SK-N-SH treated with all-trans-retinoic acid at 6 μM for 48 hours (cell line): ENCODE measurements at regions not wholly inside any gene's neighbourhood (a gene's known extent, or its start where the extent isn't known, plus 50 kb on each side); places are given as distances from the start of the nearest gene placed in this dataset.

ENCODE experiments used
- ATAC-seq: fragments of 200-7000 bp; cut with Tn5 transposase; 3 replicates; pipeline ENCODE4 v1.9.1; 2020; ENCODE audit warnings: mild to moderate bottlenecking, moderate library complexity
- ARNTL ChIP-seq: fragments of 450-650 bp; formaldehyde crosslinking; IDR thresholded peaks from 2 replicates; pipeline ENCODE4 v1.5.0; 2020; ENCODE audit warnings: low read depth, mild to moderate bottlenecking, moderate library complexity, borderline replicate concordance
- BACH2 ChIP-seq: fragments of 250-450 bp; sonication (Bioruptor Pico); IDR thresholded peaks from 2 replicates; pipeline ENCODE4 v1.9.0; 2021; ENCODE audit warnings: mild to moderate bottlenecking, borderline replicate concordance
- CSDC2 ChIP-seq: fragments of 250-450 bp; sonication (Bioruptor Pico); IDR thresholded peaks from 2 replicates; pipeline ENCODE4 v1.5.0; 2020; ENCODE audit warnings: mild to moderate bottlenecking, moderate library complexity
- ESRRG ChIP-seq: fragments of 250-450 bp; sonication (Bioruptor Pico); IDR thresholded peaks from 2 replicates; pipeline ENCODE4 v1.6.1; 2021; ENCODE audit warnings: mild to moderate bottlenecking
- PPARA ChIP-seq: fragments of 250-450 bp; sonication (Bioruptor Pico); IDR thresholded peaks from 2 replicates; pipeline ENCODE4 v1.5.0; 2020; ENCODE audit warnings: mild to moderate bottlenecking, borderline replicate concordance
- RARB ChIP-seq: fragments of 250-450 bp; sonication (Bioruptor Pico); IDR thresholded peaks from 2 replicates; pipeline ENCODE4 v1.8.0; 2021; ENCODE audit warnings: mild to moderate bottlenecking, moderate library complexity
- SNAI2 ChIP-seq: fragments of 250-450 bp; sonication (Bioruptor Pico); IDR thresholded peaks from 2 replicates; pipeline ENCODE4 v1.5.0; 2020; ENCODE audit warnings: mild to moderate bottlenecking, moderate library complexity
- TCF4 ChIP-seq: fragments of 250-450 bp; sonication (Bioruptor Pico); IDR thresholded peaks from 2 replicates; pipeline ENCODE4 v1.8.0; 2021; ENCODE audit warnings: mild to moderate bottlenecking, moderate library complexity, borderline replicate concordance
- TOX ChIP-seq: fragments of 250-450 bp; sonication (Bioruptor Pico); IDR thresholded peaks from 2 replicates; pipeline ENCODE4 v1.8.0; 2021; ENCODE audit warnings: mild to moderate bottlenecking, moderate library complexity, borderline replicate concordance
- ZC3H10 ChIP-seq: fragments of 250-450 bp; sonication (Bioruptor Pico); IDR thresholded peaks from 2 replicates; pipeline ENCODE4 v1.5.1; 2021; ENCODE audit warnings: mild to moderate bottlenecking, moderate library complexity
- ZFP3 ChIP-seq: fragments of 250-450 bp; sonication (Bioruptor Pico); IDR thresholded peaks from 2 replicates; pipeline ENCODE4 v1.5.0; 2020; ENCODE audit warnings: mild to moderate bottlenecking, moderate library complexity
- ZFP30 ChIP-seq: fragments of 450-650 bp; formaldehyde crosslinking; IDR thresholded peaks from 2 replicates; pipeline ENCODE4 v1.5.0; 2022; ENCODE audit warnings: mild to moderate bottlenecking, moderate library complexity
- ZNF565 ChIP-seq: fragments of 450-650 bp; formaldehyde crosslinking; conservative IDR thresholded peaks from 2 replicates; pipeline ENCODE4 v1.5.0; 2020; ENCODE audit warnings: low read depth, mild to moderate bottlenecking, moderate library complexity
- ZNF70 ChIP-seq: fragments of 450-650 bp; formaldehyde crosslinking; IDR thresholded peaks from 2 replicates; pipeline ENCODE4 v1.5.0; 2020; ENCODE audit warnings: mild to moderate bottlenecking, moderate library complexity
- ZNF8 ChIP-seq: fragments of 450-650 bp; formaldehyde crosslinking; IDR thresholded peaks from 2 replicates; pipeline ENCODE4 v1.5.0; 2020; ENCODE audit warnings: mild to moderate bottlenecking, moderate library complexity
- TF ChIP-seq, protein P1 (sequence below): fragments of 250-450 bp; sonication (Bioruptor Pico); IDR thresholded peaks from 2 replicates; pipeline ENCODE4 v1.8.0; 2021; ENCODE audit warnings: low read depth, mild to moderate bottlenecking, moderate library complexity, borderline replicate concordance
- TF ChIP-seq, protein P2 (sequence below): fragments of 250-450 bp; sonication (Bioruptor Pico); IDR thresholded peaks from 2 replicates; pipeline ENCODE4 v1.5.1; 2020; ENCODE audit warnings: low read depth, mild to moderate bottlenecking, moderate library complexity
- TF ChIP-seq, protein P3 (sequence below): fragments of 250-450 bp; sonication (Bioruptor Pico); IDR thresholded peaks from 2 replicates; pipeline ENCODE4 v1.5.1; 2021; ENCODE audit warnings: mild to moderate bottlenecking, moderate library complexity
- TF ChIP-seq, protein P4 (sequence below): fragments of 250-450 bp; sonication (Bioruptor Pico); IDR thresholded peaks from 2 replicates; pipeline ENCODE4 v1.8.0; 2020; ENCODE audit warnings: mild to moderate bottlenecking, moderate library complexity, borderline replicate concordance

DNA sequence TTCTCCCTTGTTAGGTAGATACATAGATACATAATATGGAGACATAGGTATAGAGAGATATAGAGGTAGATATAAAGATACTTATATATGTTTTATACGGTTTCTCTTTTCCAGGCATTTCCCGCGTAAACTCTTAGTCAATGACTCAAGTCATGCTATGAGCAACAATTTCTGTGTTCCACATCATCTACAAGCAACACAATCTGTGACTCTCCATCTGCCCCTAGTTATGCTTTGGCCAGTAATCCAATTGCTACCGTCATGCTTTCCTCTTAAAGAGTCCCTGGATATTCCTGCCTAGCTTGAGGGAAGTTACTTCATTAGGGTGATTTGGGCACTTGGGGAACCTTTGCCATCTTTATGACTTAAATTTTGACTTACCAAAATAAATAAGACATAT lies 129.0 kb upstream of the ADAMTS16 start:
- TF ChIP-seq, protein P1, sequence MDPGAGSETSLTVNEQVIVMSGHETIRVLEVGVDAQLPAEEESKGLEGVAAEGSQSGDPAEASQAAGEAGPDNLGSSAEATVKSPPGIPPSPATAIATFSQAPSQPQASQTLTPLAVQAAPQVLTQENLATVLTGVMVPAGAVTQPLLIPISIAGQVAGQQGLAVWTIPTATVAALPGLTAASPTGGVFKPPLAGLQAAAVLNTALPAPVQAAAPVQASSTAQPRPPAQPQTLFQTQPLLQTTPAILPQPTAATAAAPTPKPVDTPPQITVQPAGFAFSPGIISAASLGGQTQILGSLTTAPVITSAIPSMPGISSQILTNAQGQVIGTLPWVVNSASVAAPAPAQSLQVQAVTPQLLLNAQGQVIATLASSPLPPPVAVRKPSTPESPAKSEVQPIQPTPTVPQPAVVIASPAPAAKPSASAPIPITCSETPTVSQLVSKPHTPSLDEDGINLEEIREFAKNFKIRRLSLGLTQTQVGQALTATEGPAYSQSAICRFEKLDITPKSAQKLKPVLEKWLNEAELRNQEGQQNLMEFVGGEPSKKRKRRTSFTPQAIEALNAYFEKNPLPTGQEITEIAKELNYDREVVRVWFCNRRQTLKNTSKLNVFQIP (CRISPR knock-in tag) = no peak
- TF ChIP-seq, protein P2, sequence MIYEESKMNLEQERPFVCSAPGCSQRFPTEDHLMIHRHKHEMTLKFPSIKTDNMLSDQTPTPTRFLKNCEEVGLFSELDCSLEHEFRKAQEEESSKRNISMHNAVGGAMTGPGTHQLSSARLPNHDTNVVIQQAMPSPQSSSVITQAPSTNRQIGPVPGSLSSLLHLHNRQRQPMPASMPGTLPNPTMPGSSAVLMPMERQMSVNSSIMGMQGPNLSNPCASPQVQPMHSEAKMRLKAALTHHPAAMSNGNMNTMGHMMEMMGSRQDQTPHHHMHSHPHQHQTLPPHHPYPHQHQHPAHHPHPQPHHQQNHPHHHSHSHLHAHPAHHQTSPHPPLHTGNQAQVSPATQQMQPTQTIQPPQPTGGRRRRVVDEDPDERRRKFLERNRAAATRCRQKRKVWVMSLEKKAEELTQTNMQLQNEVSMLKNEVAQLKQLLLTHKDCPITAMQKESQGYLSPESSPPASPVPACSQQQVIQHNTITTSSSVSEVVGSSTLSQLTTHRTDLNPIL (CRISPR knock-in tag) = no peak
- TF ChIP-seq PPARA (CRISPR knock-in tag) (no peak), ARNTL (CRISPR knock-in tag) (no peak), ZFP30 (CRISPR knock-in tag) (no peak), CSDC2 (CRISPR knock-in tag) (no peak), ZNF565 (no peak), SNAI2 (CRISPR knock-in tag) (no peak), ZC3H10 (CRISPR knock-in tag) (no peak), TOX (no peak), BACH2 (no peak), TCF4 (no peak), ZFP3 (CRISPR knock-in tag) (no peak), ZNF8 (CRISPR knock-in tag) (no peak), ZNF70 (CRISPR knock-in tag) (no peak), RARB (CRISPR knock-in tag) (no peak), ESRRG (CRISPR knock-in tag) (no peak)
- TF ChIP-seq, protein P3, sequence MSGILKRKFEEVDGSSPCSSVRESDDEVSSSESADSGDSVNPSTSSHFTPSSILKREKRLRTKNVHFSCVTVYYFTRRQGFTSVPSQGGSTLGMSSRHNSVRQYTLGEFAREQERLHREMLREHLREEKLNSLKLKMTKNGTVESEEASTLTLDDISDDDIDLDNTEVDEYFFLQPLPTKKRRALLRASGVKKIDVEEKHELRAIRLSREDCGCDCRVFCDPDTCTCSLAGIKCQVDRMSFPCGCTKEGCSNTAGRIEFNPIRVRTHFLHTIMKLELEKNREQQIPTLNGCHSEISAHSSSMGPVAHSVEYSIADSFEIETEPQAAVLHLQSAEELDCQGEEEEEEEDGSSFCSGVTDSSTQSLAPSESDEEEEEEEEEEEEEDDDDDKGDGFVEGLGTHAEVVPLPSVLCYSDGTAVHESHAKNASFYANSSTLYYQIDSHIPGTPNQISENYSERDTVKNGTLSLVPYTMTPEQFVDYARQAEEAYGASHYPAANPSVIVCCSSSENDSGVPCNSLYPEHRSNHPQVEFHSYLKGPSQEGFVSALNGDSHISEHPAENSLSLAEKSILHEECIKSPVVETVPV (CRISPR knock-in tag) = no peak
- TF ChIP-seq, protein P4, sequence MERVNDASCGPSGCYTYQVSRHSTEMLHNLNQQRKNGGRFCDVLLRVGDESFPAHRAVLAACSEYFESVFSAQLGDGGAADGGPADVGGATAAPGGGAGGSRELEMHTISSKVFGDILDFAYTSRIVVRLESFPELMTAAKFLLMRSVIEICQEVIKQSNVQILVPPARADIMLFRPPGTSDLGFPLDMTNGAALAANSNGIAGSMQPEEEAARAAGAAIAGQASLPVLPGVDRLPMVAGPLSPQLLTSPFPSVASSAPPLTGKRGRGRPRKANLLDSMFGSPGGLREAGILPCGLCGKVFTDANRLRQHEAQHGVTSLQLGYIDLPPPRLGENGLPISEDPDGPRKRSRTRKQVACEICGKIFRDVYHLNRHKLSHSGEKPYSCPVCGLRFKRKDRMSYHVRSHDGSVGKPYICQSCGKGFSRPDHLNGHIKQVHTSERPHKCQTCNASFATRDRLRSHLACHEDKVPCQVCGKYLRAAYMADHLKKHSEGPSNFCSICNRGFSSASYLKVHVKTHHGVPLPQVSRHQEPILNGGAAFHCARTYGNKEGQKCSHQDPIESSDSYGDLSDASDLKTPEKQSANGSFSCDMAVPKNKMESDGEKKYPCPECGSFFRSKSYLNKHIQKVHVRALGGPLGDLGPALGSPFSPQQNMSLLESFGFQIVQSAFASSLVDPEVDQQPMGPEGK = no peak
- no peak for ATAC-seq

DNA sequence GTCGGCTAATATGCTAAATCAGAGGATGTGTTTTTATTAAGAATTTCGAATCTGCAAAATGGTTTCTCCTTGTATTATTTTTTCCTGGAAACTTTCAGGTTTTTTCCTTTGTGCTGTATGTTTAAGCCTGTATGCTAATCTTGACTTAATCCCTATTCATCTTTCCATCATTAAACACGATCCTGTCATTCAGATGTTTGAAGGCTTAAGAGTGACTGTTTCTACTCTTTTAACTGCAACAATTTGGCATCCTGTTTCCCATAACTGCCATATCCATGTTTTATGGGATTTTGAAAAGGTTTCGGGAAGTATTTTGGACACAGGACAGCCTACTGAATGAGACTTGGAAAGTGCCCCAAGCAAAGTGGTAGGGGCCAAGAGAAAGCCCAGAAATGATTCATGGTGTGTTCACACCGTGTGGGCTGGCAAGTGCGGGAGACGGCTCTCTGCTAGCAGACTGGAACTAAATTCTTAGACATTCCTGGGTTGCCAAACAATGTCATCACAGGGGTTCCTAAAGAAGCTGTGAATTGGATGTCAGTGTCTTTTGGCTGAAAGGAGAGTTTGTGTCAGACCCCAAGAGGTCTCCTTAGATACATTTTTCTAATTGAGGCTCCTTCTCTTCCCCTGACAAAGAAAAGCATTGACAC lies 125.4 kb upstream of the ADAMTS16 start:
- ATAC-seq = no peak
- TF ChIP-seq ZNF565 = no peak
- TF ChIP-seq, protein P1 (CRISPR knock-in tag) = no peak
- TF ChIP-seq, protein P2 (CRISPR knock-in tag) = no peak
- TF ChIP-seq, protein P4 = no peak
- no peak for TF ChIP-seq PPARA (CRISPR knock-in tag)
- no peak for TF ChIP-seq ZNF8 (CRISPR knock-in tag)
